Cardiac fibroblast (primary cell): ENCODE measurements at regions not wholly inside any gene's neighbourhood (a gene's known extent, or its start where the extent isn't known, plus 50 kb on each side); places are given as distances from the start of the nearest gene placed in this dataset.

Source experiments
- DNase-seq, 2 donors: peaks; one replicate each; pipeline versions ENCODE4 v3.0.0 to v3.0.0-alpha.2; 2010; ENCODE audit warnings: low read depth in 2 of 2
- H3K4me3 ChIP-seq, 2 donors: replicated peaks in 1 of 2; 1 replicate in 1 of 2; 2 replicates in 1 of 2; pipeline ENCODE4 v1.5.1; 2011; ENCODE audit warnings: low read depth in 2 of 2, low read length in 2 of 2, mild to moderate bottlenecking in 2 of 2, moderate library complexity in 1 of 2
- TF ChIP-seq, protein P1 (sequence below): IDR thresholded peaks from one replicate; pipeline ENCODE4 v1.5.1; 2011; ENCODE audit warnings: low read depth, mild to moderate bottlenecking, low read length, inconsistent platforms

DNA sequence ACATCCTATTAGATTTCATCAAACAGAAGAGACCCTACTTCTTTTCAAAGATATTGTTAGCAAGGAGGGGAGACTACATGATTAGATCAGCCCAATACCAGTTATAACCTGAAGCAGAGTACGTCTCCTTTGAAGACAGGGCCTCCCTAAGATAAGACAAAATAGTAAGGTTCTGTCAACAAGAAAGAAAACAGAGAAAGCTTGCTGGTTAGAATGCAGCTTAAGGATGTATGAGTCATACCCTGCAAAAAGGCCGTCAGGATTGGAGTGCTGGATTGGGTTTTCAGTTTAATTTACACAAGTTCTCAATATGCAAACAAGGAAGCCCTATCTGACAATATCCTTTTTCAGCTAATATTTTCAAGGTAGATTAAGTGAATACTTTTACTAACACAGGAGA is 1581.2 kb upstream of the WWC1 start:
- peak; percentile 10 to 28 for DNase-seq
- no peak overlapping the region for H3K4me3 ChIP-seq
- TF ChIP-seq, protein P1, sequence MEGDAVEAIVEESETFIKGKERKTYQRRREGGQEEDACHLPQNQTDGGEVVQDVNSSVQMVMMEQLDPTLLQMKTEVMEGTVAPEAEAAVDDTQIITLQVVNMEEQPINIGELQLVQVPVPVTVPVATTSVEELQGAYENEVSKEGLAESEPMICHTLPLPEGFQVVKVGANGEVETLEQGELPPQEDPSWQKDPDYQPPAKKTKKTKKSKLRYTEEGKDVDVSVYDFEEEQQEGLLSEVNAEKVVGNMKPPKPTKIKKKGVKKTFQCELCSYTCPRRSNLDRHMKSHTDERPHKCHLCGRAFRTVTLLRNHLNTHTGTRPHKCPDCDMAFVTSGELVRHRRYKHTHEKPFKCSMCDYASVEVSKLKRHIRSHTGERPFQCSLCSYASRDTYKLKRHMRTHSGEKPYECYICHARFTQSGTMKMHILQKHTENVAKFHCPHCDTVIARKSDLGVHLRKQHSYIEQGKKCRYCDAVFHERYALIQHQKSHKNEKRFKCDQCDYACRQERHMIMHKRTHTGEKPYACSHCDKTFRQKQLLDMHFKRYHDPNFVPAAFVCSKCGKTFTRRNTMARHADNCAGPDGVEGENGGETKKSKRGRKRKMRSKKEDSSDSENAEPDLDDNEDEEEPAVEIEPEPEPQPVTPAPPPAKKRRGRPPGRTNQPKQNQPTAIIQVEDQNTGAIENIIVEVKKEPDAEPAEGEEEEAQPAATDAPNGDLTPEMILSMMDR: no peak

GRCh38 chr5:166712447-166713185 is 1578.8 kb upstream of the WWC1 start:
- no peak overlapping the region for H3K4me3 ChIP-seq
- TF ChIP-seq, protein P1: no peak
- DNase-seq: no peak

GRCh38 chr5:166713295-166713694 is 1578.2 kb upstream of the WWC1 start:
- no peak for DNase-seq
- TF ChIP-seq, protein P1: no peak
- H3K4me3 ChIP-seq: no peak overlapping the region

- H3K4me3 ChIP-seq: no peak overlapping the region
- TF ChIP-seq, protein P1: no peak
- DNase-seq: no peak
These were observed 1574.5 kb upstream of the WWC1 start for GRCh38 chr5:166716856-166717492.

- no peak overlapping the region for H3K4me3 ChIP-seq
- TF ChIP-seq, protein P1: no peak
- peak; percentile 2 to 10 for DNase-seq
These were observed 1571.5 kb upstream of the WWC1 start for GRCh38 chr5:166719991-166720390.

DNA sequence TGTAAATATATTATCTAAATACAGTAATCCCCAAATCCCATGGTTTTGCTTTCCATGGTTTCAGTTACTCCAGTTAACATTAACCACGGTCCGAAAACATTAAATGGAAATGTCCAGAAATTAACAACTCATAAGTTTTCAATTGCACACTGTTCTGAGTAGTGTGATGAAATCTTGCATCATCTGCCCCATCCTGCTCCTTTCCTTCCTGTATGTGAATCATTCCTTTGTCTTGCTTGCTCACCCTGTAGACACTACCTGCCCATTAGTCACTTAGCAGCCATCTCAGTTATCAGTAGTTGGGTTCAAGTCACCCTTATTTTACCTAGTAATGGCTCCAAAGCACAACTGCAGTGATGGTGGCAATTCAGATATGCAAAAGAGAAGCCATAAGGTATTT is 1568.5 kb upstream of the WWC1 start:
- no peak overlapping the region for H3K4me3 ChIP-seq
- peak; percentile 49 to 82 for DNase-seq
- TF ChIP-seq, protein P1: no peak
